ENCODE measurements at regions not wholly inside any gene's neighbourhood (a gene's known extent, or its start where the extent isn't known, plus 50 kb on each side); places are given as distances from the start of the nearest gene placed in this dataset.

DNA sequence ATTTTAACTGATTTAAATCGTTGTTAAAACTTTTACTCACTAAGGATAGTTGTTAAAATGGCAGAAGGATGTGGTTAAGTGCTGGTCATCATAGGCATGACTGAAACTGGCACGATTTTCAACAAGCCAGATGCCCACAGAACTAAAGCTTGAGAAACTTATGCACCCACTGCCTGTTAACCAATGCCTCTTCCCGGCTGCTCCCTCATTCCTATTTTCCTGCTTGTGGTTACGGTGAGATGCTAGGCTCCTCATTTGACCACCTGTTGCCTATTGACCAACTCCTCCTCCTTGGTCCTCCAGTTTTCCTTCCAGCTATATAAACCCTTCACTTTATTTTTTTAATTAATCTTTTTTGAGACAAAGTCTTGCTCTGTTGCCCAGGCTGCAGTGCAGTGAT is 238.7 kb downstream of the TFCP2L1 start:
- Histone ChIP-seq H3K27ac (ENCODE audit: control insufficient read depth, insufficient read depth) (no peak overlapping the region), H4K20me1 (ENCODE audit: control insufficient read depth, insufficient read depth) (no peaks in the 10 kb centered on the region), H3K9ac (ENCODE audit: control insufficient read depth, insufficient read depth, low read length) (no peak overlapping the region), H2AFZ (ENCODE audit: control insufficient read depth, low read depth, low read length) (no peak overlapping the region), H3K27me3 (replicated peaks in 1 of 2; ENCODE audit: control insufficient read depth in 2 of 2, insufficient read depth in 2 of 2, low read length in 1 of 2) (no peaks in the 10 kb centered on the region; a peak in 2 of 4 replicates), H3K4me1 (ENCODE audit: control insufficient read depth, insufficient read depth, low read length) (no peaks in the 10 kb centered on the region), H3K79me2 (ENCODE audit: control insufficient read depth, insufficient read depth, low read length) (no peaks in the 10 kb centered on the region), H3K9me3 (replicated peaks; ENCODE audit: control insufficient read depth, insufficient read depth, low read length) (no peaks in the 10 kb centered on the region), H3K4me2 (ENCODE audit: control insufficient read depth, insufficient read depth) (no peak overlapping the region), H3K36me3 (ENCODE audit: control insufficient read depth in 2 of 2, insufficient read depth in 2 of 2, low read length in 1 of 2) (no peaks in the 10 kb centered on the region), H3K4me3 (no peak overlapping the region)
- ChIA-PET SMC1A (ENCODE audit: uncharacterized antibody, unreplicated experiment) (no interaction called here), RAD21 (ENCODE audit: unreplicated experiment) (no interaction called here), POLR2A (no interaction called here), CTCF (no interaction called here)
- BruUV-seq (replicated peaks) = no TSS peak
- TF ChIP-seq, protein P1, sequence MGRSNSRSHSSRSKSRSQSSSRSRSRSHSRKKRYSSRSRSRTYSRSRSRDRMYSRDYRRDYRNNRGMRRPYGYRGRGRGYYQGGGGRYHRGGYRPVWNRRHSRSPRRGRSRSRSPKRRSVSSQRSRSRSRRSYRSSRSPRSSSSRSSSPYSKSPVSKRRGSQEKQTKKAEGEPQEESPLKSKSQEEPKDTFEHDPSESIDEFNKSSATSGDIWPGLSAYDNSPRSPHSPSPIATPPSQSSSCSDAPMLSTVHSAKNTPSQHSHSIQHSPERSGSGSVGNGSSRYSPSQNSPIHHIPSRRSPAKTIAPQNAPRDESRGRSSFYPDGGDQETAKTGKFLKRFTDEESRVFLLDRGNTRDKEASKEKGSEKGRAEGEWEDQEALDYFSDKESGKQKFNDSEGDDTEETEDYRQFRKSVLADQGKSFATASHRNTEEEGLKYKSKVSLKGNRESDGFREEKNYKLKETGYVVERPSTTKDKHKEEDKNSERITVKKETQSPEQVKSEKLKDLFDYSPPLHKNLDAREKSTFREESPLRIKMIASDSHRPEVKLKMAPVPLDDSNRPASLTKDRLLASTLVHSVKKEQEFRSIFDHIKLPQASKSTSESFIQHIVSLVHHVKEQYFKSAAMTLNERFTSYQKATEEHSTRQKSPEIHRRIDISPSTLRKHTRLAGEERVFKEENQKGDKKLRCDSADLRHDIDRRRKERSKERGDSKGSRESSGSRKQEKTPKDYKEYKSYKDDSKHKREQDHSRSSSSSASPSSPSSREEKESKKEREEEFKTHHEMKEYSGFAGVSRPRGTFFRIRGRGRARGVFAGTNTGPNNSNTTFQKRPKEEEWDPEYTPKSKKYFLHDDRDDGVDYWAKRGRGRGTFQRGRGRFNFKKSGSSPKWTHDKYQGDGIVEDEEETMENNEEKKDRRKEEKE (IDR thresholded peaks at IDR 0.05) = no peak
- TF ChIP-seq DPF2 (IDR thresholded peaks at IDR 0.05) = no peak
- no peak for TF ChIP-seq SMAD5 (IDR thresholded peaks at IDR 0.05; ENCODE audit: low read depth)
- no peak for TF ChIP-seq PAX8 (IDR thresholded peaks at IDR 0.05)
- TF ChIP-seq NR2C1 (IDR thresholded peaks at IDR 0.05) = no peak
- TF ChIP-seq, protein P2, sequence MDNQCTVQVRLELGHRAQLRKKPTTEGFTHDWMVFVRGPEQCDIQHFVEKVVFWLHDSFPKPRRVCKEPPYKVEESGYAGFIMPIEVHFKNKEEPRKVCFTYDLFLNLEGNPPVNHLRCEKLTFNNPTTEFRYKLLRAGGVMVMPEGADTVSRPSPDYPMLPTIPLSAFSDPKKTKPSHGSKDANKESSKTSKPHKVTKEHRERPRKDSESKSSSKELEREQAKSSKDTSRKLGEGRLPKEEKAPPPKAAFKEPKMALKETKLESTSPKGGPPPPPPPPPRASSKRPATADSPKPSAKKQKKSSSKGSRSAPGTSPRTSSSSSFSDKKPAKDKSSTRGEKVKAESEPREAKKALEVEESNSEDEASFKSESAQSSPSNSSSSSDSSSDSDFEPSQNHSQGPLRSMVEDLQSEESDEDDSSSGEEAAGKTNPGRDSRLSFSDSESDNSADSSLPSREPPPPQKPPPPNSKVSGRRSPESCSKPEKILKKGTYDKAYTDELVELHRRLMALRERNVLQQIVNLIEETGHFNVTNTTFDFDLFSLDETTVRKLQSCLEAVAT (IDR thresholded peaks at IDR 0.05) = no peak
- TF ChIP-seq, protein P3, sequence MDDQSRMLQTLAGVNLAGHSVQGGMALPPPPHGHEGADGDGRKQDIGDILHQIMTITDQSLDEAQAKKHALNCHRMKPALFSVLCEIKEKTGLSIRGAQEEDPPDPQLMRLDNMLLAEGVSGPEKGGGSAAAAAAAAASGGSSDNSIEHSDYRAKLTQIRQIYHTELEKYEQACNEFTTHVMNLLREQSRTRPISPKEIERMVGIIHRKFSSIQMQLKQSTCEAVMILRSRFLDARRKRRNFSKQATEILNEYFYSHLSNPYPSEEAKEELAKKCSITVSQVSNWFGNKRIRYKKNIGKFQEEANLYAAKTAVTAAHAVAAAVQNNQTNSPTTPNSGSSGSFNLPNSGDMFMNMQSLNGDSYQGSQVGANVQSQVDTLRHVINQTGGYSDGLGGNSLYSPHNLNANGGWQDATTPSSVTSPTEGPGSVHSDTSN (IDR thresholded peaks at IDR 0.05; ENCODE audit: insufficient replicate concordance, low read depth, low read length) = no peak
- no peak for TF ChIP-seq MTA2 (IDR thresholded peaks at IDR 0.05; ENCODE audit: low read depth)
- no peak for TF ChIP-seq CHD1 (IDR thresholded peaks at IDR 0.05; ENCODE audit: low read depth, low read length)
- TF ChIP-seq POLR2A (IDR thresholded peaks at IDR 0.05; ENCODE audit: low read depth, low read length) = no peak
- TF ChIP-seq, protein P4, sequence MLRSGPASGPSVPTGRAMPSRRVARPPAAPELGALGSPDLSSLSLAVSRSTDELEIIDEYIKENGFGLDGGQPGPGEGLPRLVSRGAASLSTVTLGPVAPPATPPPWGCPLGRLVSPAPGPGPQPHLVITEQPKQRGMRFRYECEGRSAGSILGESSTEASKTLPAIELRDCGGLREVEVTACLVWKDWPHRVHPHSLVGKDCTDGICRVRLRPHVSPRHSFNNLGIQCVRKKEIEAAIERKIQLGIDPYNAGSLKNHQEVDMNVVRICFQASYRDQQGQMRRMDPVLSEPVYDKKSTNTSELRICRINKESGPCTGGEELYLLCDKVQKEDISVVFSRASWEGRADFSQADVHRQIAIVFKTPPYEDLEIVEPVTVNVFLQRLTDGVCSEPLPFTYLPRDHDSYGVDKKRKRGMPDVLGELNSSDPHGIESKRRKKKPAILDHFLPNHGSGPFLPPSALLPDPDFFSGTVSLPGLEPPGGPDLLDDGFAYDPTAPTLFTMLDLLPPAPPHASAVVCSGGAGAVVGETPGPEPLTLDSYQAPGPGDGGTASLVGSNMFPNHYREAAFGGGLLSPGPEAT (IDR thresholded peaks at IDR 0.05; ENCODE audit: low read depth) = no peak
- TF ChIP-seq STAT3 (IDR thresholded peaks at IDR 0.05; ENCODE audit: low read depth, low read length) = no peak
- no peak for TF ChIP-seq GATAD2B (conservative IDR thresholded peaks at IDR 0.05; ENCODE audit: low read depth)
- FAIRE-seq = no peak
- in situ Hi-C loops (cut with MboI) = no loop called here
- DNase-seq (ENCODE audit: low read depth, low spot score) = no peak
- ATAC-seq = no peak
- WGBS (ENCODE audit: insufficient coverage, insufficient replicate concordance, low lambda C conversion rate, missing lambda C conversion rate) = 32% methylated on average over 4 of the region's 4 CpGs
- intact Hi-C loops (cut with micrococcal nuclease; ENCODE audit: unreplicated experiment) = no loop called here
